ENCODE measurements at regions not wholly inside any gene's neighbourhood (a gene's known extent, or its start where the extent isn't known, plus 50 kb on each side); places are given as distances from the start of the nearest gene placed in this dataset.
"Not testable (repeated sequence)": the region's sequence is repeated elsewhere in the genome, so short reads cannot be mapped to it uniquely, and the experiment has no call there.

DNA sequence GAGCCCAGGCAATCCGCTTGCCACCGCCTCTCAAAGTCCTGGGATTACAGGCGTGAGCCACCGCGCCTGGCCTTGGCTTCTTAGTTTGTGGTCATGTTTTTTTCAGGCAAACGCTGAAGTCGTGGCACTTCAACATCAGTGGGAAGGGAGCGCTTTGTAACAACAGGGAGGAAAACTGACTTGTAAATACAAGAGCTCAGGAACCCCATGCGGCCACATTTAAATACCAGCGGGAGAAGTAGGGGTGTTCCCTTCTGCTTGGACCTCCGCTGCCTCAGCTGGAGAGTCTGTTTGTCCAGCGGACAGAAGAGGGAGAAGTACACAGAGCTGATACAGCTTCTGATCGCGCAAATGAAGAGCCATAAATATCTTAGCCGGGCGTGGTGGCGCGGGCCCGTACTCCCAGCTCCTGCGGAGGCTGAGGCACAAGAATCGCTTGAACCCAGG, 108.7 kb upstream of the KMT2C start:
- Histone ChIP-seq H3K36me3 (no peaks in the 10 kb centered on the region), H3K9me3 (no peaks in the 10 kb centered on the region), H3K27ac (no peak overlapping the region), H3K4me1 (no peaks in the 10 kb centered on the region), H3K27me3 (peaks cover 0 to 3% (median 0%) of the 10 kb centered on the region in 3 donors), H3K4me3 (no peak overlapping the region)
- no peak for DNase-seq
- TF ChIP-seq EP300 (IDR thresholded peaks at IDR 0.05) (no peak), POLR2A (IDR thresholded peaks at IDR 0.05) (no peak)
- WGBS, 2 donors = 32 to 60% methylated on average over 21 of the region's 21 CpGs
- intact Hi-C loops (cut with DNase I) = no loop called here

DNA sequence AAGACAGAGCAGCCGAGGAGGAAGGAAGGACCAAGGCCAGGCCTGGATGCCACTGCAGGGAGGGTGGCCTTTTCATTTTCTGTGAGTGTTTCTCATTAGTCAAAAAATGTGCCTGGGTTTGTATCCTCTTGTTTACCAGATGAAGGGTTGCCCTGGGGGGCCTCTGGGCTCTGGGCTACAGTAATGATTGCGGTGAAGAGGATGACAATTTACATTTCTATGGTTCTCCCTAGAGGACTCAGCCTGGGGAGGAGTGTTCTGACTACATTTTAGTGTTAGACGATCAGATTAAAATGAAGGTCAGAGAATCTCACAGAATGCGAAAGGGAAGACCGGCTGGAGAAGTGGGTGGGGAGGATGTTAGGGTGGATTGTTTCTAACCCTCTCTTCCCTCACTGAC, 108.0 kb upstream of the KMT2C start:
- DNase-seq = no peak
- no peaks in the 10 kb centered on the region for H3K9me3 ChIP-seq
- WGBS, 2 donors = 77 to 82% methylated on average over 5 of the region's 5 CpGs

DNA sequence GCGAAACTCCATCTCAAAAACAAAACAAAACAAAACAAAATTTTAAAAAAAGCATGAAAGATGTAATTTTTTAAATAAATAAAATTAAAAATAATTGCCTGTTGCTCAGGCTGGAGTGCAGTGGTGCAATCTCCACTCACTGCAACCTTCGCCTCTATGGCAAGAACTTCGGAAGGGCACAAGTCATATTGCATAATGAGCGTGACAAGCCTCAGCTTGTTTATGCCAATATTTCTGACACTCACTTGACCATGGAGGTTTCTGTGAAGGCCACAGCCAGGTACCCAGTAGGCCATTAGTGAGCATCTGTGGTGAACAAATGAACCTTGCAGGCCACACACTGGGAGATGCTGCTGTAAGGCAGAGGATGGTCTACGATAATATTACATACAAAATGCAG, 106.1 kb upstream of the KMT2C start:
- H3K4me3 ChIP-seq = no peak overlapping the region
- no peaks in the 10 kb centered on the region for H3K4me1 ChIP-seq
- TF ChIP-seq EP300 (IDR thresholded peaks at IDR 0.05) = no peak
- TF ChIP-seq, protein P1, sequence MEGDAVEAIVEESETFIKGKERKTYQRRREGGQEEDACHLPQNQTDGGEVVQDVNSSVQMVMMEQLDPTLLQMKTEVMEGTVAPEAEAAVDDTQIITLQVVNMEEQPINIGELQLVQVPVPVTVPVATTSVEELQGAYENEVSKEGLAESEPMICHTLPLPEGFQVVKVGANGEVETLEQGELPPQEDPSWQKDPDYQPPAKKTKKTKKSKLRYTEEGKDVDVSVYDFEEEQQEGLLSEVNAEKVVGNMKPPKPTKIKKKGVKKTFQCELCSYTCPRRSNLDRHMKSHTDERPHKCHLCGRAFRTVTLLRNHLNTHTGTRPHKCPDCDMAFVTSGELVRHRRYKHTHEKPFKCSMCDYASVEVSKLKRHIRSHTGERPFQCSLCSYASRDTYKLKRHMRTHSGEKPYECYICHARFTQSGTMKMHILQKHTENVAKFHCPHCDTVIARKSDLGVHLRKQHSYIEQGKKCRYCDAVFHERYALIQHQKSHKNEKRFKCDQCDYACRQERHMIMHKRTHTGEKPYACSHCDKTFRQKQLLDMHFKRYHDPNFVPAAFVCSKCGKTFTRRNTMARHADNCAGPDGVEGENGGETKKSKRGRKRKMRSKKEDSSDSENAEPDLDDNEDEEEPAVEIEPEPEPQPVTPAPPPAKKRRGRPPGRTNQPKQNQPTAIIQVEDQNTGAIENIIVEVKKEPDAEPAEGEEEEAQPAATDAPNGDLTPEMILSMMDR (IDR thresholded peaks at IDR 0.05) = no peak
- no peak for TF ChIP-seq POLR2A (IDR thresholded peaks at IDR 0.05)
- TF ChIP-seq POLR2AphosphoS5 (IDR thresholded peaks at IDR 0.05) = no peak
- peaks cover 0 to 3% (median 0%) of the 10 kb centered on the region in 3 donors for H3K27me3 ChIP-seq
- 94 to 95% methylated on average over 5 of the region's 5 CpGs for WGBS, 2 donors
- no peak overlapping the region for H3K27ac ChIP-seq
- intact Hi-C loops (cut with DNase I) = no loop called here
- H3K36me3 ChIP-seq = no peaks in the 10 kb centered on the region
- no peaks in the 10 kb centered on the region for H3K9me3 ChIP-seq
- no peak for DNase-seq

More for the DNA sequence above, 108.0 kb upstream of the KMT2C start:
- H3K27ac ChIP-seq = no peak overlapping the region
- no peaks in the 10 kb centered on the region for H3K4me1 ChIP-seq
- H3K36me3 ChIP-seq = no peaks in the 10 kb centered on the region
- intact Hi-C loops (cut with DNase I) = no loop called here
- peaks cover 0 to 3% (median 0%) of the 10 kb centered on the region in 3 donors for H3K27me3 ChIP-seq
- no peak overlapping the region for H3K4me3 ChIP-seq
- TF ChIP-seq EP300 (IDR thresholded peaks at IDR 0.05) (no peak), POLR2AphosphoS5 (IDR thresholded peaks at IDR 0.05) (no peak), POLR2A (IDR thresholded peaks at IDR 0.05) (no peak)
- TF ChIP-seq, protein P1 (IDR thresholded peaks at IDR 0.05) = no peak

DNA sequence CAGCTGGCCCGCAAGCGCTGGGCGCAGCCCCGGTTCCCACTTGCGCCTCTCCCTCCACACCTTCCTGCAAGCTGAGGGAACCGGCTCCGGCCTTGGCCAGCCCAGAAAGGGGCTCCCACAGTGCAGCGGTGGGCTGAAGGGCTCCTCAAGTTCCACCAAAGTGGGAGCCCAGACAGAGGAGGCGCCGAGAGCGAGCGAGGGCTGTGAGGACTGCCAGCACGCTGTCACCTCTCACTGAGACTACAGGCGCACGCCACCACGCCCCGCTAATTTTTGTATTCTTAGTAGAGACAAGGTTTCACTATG, 103.3 kb upstream of the KMT2C start:
- H3K4me1 ChIP-seq; H3K27me3 ChIP-seq; intact Hi-C loops (cut with DNase I); H3K9me3 ChIP-seq; H3K4me3 ChIP-seq; H3K36me3 ChIP-seq; H3K27ac ChIP-seq; DNase-seq: not testable (repeated sequence)
- WGBS, 2 donors = 95 to 97% methylated on average over 17 of the region's 17 CpGs

DNA sequence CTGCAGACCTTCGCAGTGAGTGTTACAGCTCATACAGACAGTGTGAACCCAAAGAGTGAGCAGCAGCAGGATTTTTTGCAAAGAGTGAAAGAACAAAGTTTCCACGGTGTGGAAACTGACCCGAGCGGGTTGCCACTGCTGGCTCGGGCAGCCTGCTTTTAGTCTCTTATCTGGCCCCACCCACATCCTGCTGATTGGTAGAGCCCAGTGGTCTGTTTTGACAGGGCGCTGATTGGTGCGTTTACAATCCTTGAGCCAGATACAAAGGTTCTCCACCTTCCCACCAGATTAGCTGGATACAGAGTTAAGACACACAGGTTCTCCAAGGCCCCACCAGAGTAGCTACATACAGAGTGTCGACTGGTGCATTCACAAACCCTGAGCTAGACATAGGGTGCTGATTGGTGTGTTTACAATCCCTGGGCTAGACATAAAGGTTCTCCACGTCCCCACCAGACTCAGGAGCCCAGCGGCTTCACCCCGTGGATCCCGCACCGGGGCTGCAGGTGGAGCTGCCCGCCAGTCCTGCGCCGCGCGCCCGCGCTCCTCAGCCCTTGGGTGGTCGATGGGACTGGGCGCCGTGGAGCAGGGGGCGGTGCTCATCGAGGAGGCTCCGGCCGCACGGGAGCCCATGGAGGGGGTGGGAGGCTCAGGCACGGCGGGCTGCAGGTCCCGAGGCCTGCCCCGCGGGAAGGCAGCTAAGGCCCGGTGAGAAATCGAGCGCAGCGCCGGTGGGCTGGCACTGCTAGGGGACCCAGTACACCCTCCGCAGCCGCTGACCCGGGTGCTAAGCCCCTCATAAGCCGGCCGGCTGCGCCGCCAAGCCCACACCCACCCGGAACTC, 102.8 kb upstream of the KMT2C start:
- H3K27ac ChIP-seq; H3K4me1 ChIP-seq; H3K36me3 ChIP-seq; DNase-seq; H3K4me3 ChIP-seq; intact Hi-C loops (cut with DNase I); H3K9me3 ChIP-seq; H3K27me3 ChIP-seq: not testable (repeated sequence)
- WGBS, 2 donors = 91 to 92% methylated on average over 46 of the region's 46 CpGs

DNA sequence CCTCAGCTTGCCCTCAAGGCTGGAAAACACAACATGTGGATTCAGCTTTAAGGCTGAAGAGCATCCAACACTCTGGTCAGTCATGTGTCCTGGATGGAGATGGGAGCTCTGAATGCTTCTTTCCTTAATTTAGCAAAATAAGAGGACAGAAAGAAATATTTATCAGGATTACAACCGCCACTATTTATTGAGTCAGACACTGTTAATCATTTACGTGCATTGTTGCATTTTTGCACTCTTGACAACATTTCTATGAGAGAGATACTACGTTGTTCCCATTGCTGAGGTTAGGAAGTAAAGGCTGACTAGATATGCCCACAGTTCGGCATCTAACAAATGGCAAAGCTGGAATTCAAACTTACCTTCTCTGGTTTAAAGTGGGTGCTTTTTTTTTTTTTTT, 101.8 kb upstream of the KMT2C start:
- whole genome bisulfite sequencing, 2 donors = 45 to 63% methylated on average over 4 of the region's 4 CpGs
- Histone ChIP-seq H3K9me3 (no peaks in the 10 kb centered on the region), H3K4me1 (no peaks in the 10 kb centered on the region), H3K4me3 (no peak overlapping the region), H3K36me3 (no peaks in the 10 kb centered on the region), H3K27me3 (no peaks in the 10 kb centered on the region), H3K27ac (no peak overlapping the region)
- TF ChIP-seq EP300 (IDR thresholded peaks at IDR 0.05) (no peak), POLR2AphosphoS5 (IDR thresholded peaks at IDR 0.05) (no peak), POLR2A (IDR thresholded peaks at IDR 0.05) (no peak)
- TF ChIP-seq, protein P1 (IDR thresholded peaks at IDR 0.05) = no peak
- intact Hi-C loops (cut with DNase I) = no loop called here
- no peak for DNase-seq
